Panc1 (cell line): ENCODE measurements at regions not wholly inside any gene's neighbourhood (a gene's known extent, or its start where the extent isn't known, plus 50 kb on each side); places are given as distances from the start of the nearest gene placed in this dataset.

Experiments used
- ATAC-seq: fragments of 200-7000 bp; cut with Tn5 transposase; 2 replicates; pipeline ENCODE4 v1.9.1; 2020; ENCODE audit warnings: mild to moderate bottlenecking, moderate library complexity
- BruUV-seq: library from RNA; stranded (reverse); fragments of 400-500 nt; replicated peaks from 2 replicates; lab custom pipeline; 2021; lab: Mats Ljungman, UMichigan
- CTCF ChIA-PET: fragments of 300-600 bp; sonication (Branson Sonifier 250); formaldehyde crosslinking; loops from one replicate; lab custom pipeline; 2022; ENCODE audit warnings: antibody characterized with exemption; lab: Charles Lee
- POLR2A ChIA-PET: fragments of 300-600 bp; sonication (Branson Sonifier 250); formaldehyde crosslinking; loops from one replicate; lab custom pipeline; 2022; ENCODE audit warnings: antibody characterized with exemption; lab: Charles Lee
- DNase-seq: peaks from one replicate; pipeline ENCODE4 v3.0.0-alpha.2; 2010; ENCODE audit warnings: low read depth, low spot score
- H3K27ac ChIP-seq: 2 replicates; pipeline ENCODE4 v1.5.1; 2011; ENCODE audit warnings: mild to moderate bottlenecking, low read length, inconsistent platforms
- H3K27me3 ChIP-seq: fragments of 200-500 bp; sonication (Bioruptor generic); 2 replicates; pipeline ENCODE4 v1.6.0; 2014; ENCODE audit warnings: low read length, inconsistent platforms; ENCODE audit not compliant: control insufficient read depth, insufficient read depth
- H3K36me3 ChIP-seq: fragments of 200-500 bp; sonication (Bioruptor generic); 2 replicates; pipeline ENCODE4 v1.5.1; 2014; ENCODE audit warnings: inconsistent platforms, mild to moderate bottlenecking, low read length, moderate library complexity; ENCODE audit not compliant: control insufficient read depth, insufficient read depth
- H3K4me1 ChIP-seq: 2 replicates; pipeline ENCODE4 v1.5.1; 2011; ENCODE audit warnings: inconsistent platforms, mild to moderate bottlenecking, low read length, moderate library complexity; ENCODE audit not compliant: control insufficient read depth, insufficient read depth
- H3K4me3 ChIP-seq, 2 experiments: 2 replicates each; pipeline ENCODE4 v1.5.1; 2011 to 2012; ENCODE audit warnings: low read depth in 2 of 2, low read length in 2 of 2, mild to moderate bottlenecking in 2 of 2, inconsistent platforms in 1 of 2, moderate library complexity in 1 of 2
- H3K9me3 ChIP-seq: fragments of 200-500 bp; sonication (Bioruptor generic); 2 replicates; pipeline ENCODE4 v1.5.1; 2014; ENCODE audit warnings: low read depth, mild to moderate bottlenecking, inconsistent platforms, low read length, moderate library complexity; ENCODE audit not compliant: control insufficient read depth, insufficient read depth
- POLR2AphosphoS5 ChIP-seq: IDR thresholded peaks from 2 replicates; pipeline ENCODE4 v1.6.1; 2012; ENCODE audit warnings: mild to moderate bottlenecking, low read depth, low read length, moderate library complexity
- REST ChIP-seq, 2 experiments: IDR thresholded peaks; 2 replicates each; pipeline ENCODE4 v1.6.1; 2011 to 2012; ENCODE audit warnings: low read depth in 2 of 2, control low read depth in 1 of 2, low read length in 1 of 2, mild to moderate bottlenecking in 1 of 2, moderate library complexity in 1 of 2; ENCODE audit not compliant: insufficient read depth in 1 of 2
- SIN3A ChIP-seq: IDR thresholded peaks from 2 replicates; pipeline ENCODE4 v1.6.1; 2012; ENCODE audit warnings: low read depth, mild to moderate bottlenecking, low read length, moderate library complexity, borderline replicate concordance; ENCODE audit not compliant: insufficient read depth
- TCF7L2 ChIP-seq: IDR thresholded peaks from 2 replicates; pipeline ENCODE4 v1.6.1; 2011; ENCODE audit warnings: mild to moderate bottlenecking, low read depth, low read length, inconsistent platforms
- in situ Hi-C: cut with HindIII; loops from 2 replicates; pipeline ENCODE4 v1.10.0; 2016; ENCODE audit warnings: low sequenced_read_pairs, low pct_unique_long_range_greater_than_20kb
- intact Hi-C: fragments of 100-400 bp; cut with micrococcal nuclease; formaldehyde crosslinking; loops from one replicate; pipeline ENCODE4 v1.10.0; 2022; ENCODE audit not compliant: unreplicated experiment
- TF ChIP-seq, protein P1 (sequence below): fragments of 450-650 bp; IDR thresholded peaks from 2 replicates; pipeline ENCODE4 v1.5.1; 2017; ENCODE audit warnings: mild to moderate bottlenecking

DNA sequence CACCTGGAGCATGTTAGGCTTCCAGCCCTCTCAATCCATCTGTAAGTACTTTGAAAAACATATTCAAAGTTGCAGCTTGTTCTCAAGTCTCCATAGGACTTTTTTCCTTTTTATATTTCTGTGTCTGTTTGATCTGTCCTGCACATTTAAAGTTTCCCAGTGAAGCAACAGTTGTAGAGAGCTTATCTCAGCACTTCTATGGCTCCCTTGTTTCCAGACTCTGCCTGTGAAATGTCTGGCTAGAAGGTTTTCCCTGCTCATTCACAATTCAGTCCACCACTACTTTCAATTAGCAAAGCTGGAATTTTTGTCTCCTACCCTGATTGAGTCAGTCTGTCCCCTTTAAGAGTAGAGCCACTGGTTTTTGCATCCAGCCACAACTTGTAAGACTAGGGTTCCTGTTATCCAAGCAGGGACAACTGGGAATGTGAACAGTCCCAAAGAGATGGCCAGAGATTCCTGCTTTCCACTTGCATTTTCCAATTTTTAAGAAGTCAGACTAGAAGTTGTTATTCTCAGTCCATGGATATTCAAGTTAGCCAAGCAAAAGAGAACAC, 116.1 kb downstream of the GASK1B start:
- ChIA-PET CTCF (no interaction called here), POLR2A (no interaction called here)
- no peaks in the 10 kb centered on the region for H3K4me1 ChIP-seq
- intact Hi-C loops, result no loop called here
- H3K27ac ChIP-seq, result no peak overlapping the region
- H3K36me3 ChIP-seq, result no peaks in the 10 kb centered on the region
- no peaks in the 10 kb centered on the region for H3K9me3 ChIP-seq
- in situ Hi-C loops, result no loop called here
- ATAC-seq (no peak), DNase-seq (no peak)
- no peak for TF ChIP-seq TCF7L2
- no peak for TF ChIP-seq SIN3A
- TF ChIP-seq, protein P1, sequence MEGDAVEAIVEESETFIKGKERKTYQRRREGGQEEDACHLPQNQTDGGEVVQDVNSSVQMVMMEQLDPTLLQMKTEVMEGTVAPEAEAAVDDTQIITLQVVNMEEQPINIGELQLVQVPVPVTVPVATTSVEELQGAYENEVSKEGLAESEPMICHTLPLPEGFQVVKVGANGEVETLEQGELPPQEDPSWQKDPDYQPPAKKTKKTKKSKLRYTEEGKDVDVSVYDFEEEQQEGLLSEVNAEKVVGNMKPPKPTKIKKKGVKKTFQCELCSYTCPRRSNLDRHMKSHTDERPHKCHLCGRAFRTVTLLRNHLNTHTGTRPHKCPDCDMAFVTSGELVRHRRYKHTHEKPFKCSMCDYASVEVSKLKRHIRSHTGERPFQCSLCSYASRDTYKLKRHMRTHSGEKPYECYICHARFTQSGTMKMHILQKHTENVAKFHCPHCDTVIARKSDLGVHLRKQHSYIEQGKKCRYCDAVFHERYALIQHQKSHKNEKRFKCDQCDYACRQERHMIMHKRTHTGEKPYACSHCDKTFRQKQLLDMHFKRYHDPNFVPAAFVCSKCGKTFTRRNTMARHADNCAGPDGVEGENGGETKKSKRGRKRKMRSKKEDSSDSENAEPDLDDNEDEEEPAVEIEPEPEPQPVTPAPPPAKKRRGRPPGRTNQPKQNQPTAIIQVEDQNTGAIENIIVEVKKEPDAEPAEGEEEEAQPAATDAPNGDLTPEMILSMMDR, result no peak
- TF ChIP-seq REST (IDR thresholded peaks at IDR 0.05; ENCODE audit: insufficient read depth in 1 of 2, low read depth in 2 of 2, low read length in 1 of 2), result no peak
- no peak for TF ChIP-seq POLR2AphosphoS5
- H3K27me3 ChIP-seq, result no peaks in the 10 kb centered on the region
- no TSS peak for BruUV-seq
- no peak overlapping the region for H3K4me3 ChIP-seq

DNA sequence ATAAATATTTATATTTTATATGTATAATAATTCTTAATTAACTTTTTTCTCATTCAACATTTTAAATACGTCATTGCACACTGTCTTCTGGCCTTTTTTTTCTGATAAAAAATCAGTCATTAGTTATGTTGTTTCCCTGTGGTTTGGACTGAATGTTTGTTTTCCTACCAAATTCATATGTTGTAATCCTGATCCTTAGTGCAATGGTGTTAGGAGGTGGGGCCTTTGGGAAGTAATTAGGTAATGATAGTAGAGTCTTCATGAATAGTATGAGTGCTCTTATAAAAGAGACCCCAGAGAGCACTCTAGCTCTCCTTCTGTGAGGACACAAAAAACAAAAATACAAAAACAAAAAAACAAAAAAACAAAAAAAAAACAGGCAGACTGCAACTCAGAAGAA, 117.2 kb downstream of the GASK1B start:
- intact Hi-C loops (no loop called here), in situ Hi-C loops (no loop called here)
- TF ChIP-seq POLR2AphosphoS5 (no peak), REST (IDR thresholded peaks at IDR 0.05; ENCODE audit: insufficient read depth in 1 of 2, low read depth in 2 of 2, low read length in 1 of 2) (no peak), SIN3A (no peak), TCF7L2 (no peak)
- TF ChIP-seq, protein P1, result no peak
- ATAC-seq (no peak), DNase-seq (no peak)
- ChIA-PET CTCF (no interaction called here), POLR2A (no interaction called here)
- no peak overlapping the region for H3K27ac ChIP-seq
- H3K4me3 ChIP-seq, result no peak overlapping the region
- BruUV-seq, result no TSS peak
- H3K9me3 ChIP-seq, result no peaks in the 10 kb centered on the region
- no peaks in the 10 kb centered on the region for H3K27me3 ChIP-seq
- no peaks in the 10 kb centered on the region for H3K4me1 ChIP-seq
- no peaks in the 10 kb centered on the region for H3K36me3 ChIP-seq
